HEK293 (cell line): ENCODE measurements at regions not wholly inside any gene's neighbourhood (a gene's known extent, or its start where the extent isn't known, plus 50 kb on each side); places are given as distances from the start of the nearest gene placed in this dataset.

Source experiments
- CTCF ChIA-PET: fragments of 350-600 bp; formaldehyde crosslinking; extraction: SDS; loops from one replicate; lab custom pipeline; 2021; ENCODE audit warnings: antibody characterized with exemption; lab: Yijun Ruan, JAX
- POLR2A ChIA-PET: fragments of 300-600 bp; formaldehyde crosslinking; extraction: SDS; loops from one replicate; lab custom pipeline; 2020; ENCODE audit warnings: antibody characterized with exemption, inconsistent platforms; lab: Yijun Ruan, JAX
- H3K27ac ChIP-seq: fragments of 200-500 bp; sonication (Bioruptor generic); 2 replicates; pipeline ENCODE4 v1.5.1; 2014; ENCODE audit warnings: low read depth, low read length, control low read depth, inconsistent platforms; ENCODE audit errors: extremely low read depth
- H3K36me3 ChIP-seq, 2 experiments: fragments of 200-500 bp in 1 of 2; sonication (Bioruptor generic) in 1 of 2; 1 replicate in 1 of 2; 2 replicates in 1 of 2; pipeline ENCODE4 v1.5.1; 2014 to 2017; ENCODE audit warnings: inconsistent platforms in 2 of 2, low read length in 2 of 2; ENCODE audit not compliant: control insufficient read depth in 2 of 2, insufficient read depth in 1 of 2
- H3K4me1 ChIP-seq: fragments of 200-500 bp; sonication (Bioruptor generic); 2 replicates; pipeline ENCODE4 v1.5.1; 2014; ENCODE audit warnings: mild to moderate bottlenecking, low read length, inconsistent platforms; ENCODE audit not compliant: control insufficient read depth, insufficient read depth
- H3K4me3 ChIP-seq: 2 replicates; pipeline ENCODE4 v1.5.1; 2011; ENCODE audit warnings: low read depth, mild to moderate bottlenecking, control low read depth, low read length, moderate library complexity
- H3K9me3 ChIP-seq: fragments of 200-500 bp; sonication (Bioruptor generic); 2 replicates; pipeline ENCODE4 v1.5.1; 2014; ENCODE audit warnings: low read depth, low read length, inconsistent platforms; ENCODE audit not compliant: control insufficient read depth, insufficient read depth
- GLIS1 ChIP-seq: fragments of 450-650 bp; formaldehyde crosslinking; IDR thresholded peaks from 2 replicates; pipeline ENCODE4 v1.5.1; 2016; ENCODE audit warnings: missing biosample characterization, missing genetic modification characterization
- MEIS1 ChIP-seq: sonication (generic); formaldehyde crosslinking; IDR thresholded peaks from 2 replicates; pipeline ENCODE4 v1.8.1; 2022; ENCODE audit warnings: missing genetic modification reagents, mild to moderate bottlenecking, borderline replicate concordance
- MYNN ChIP-seq: fragments of 450-650 bp; formaldehyde crosslinking; IDR thresholded peaks from 2 replicates; pipeline ENCODE4 v1.5.1; 2016; ENCODE audit warnings: missing biosample characterization, missing genetic modification characterization, borderline replicate concordance
- PRDM1 ChIP-seq: fragments of 450-650 bp; formaldehyde crosslinking; IDR thresholded peaks from 2 replicates; pipeline ENCODE4; 2016; ENCODE audit warnings: missing biosample characterization, missing genetic modification characterization
- SCRT1 ChIP-seq: fragments of 450-650 bp; formaldehyde crosslinking; IDR thresholded peaks from 2 replicates; pipeline ENCODE4 v1.5.1; 2016; ENCODE audit warnings: missing biosample characterization, missing genetic modification characterization, borderline replicate concordance
- SETDB1 ChIP-seq: IDR thresholded peaks from one replicate; pipeline ENCODE4 v1.6.1; 2017; ENCODE audit warnings: mild to moderate bottlenecking, low read length, moderate library complexity, mixed read lengths; ENCODE audit not compliant: insufficient read length
- SP7 ChIP-seq: fragments of 450-650 bp; formaldehyde crosslinking; IDR thresholded peaks from 2 replicates; pipeline ENCODE4 v1.5.1; 2016; ENCODE audit warnings: missing biosample characterization, missing genetic modification characterization
- ZBTB21 ChIP-seq: fragments of 450-650 bp; formaldehyde crosslinking; IDR thresholded peaks from 2 replicates; pipeline ENCODE4 v1.5.1; 2017; ENCODE audit warnings: missing biosample characterization, missing genetic modification characterization
- ZBTB8A ChIP-seq: fragments of 450-650 bp; formaldehyde crosslinking; IDR thresholded peaks from 2 replicates; pipeline ENCODE4 v1.5.1; 2016; ENCODE audit warnings: missing biosample characterization, missing genetic modification characterization
- ZNF112 ChIP-seq: fragments of 450-650 bp; formaldehyde crosslinking; IDR thresholded peaks from 2 replicates; pipeline ENCODE4 v1.5.0; 2017; ENCODE audit warnings: missing biosample characterization, missing genetic modification characterization
- ZNF19 ChIP-seq: fragments of 450-650 bp; formaldehyde crosslinking; IDR thresholded peaks from 2 replicates; pipeline ENCODE4; 2016; ENCODE audit warnings: missing biosample characterization, missing genetic modification characterization, low read depth
- ZNF292 ChIP-seq: fragments of 450-650 bp; formaldehyde crosslinking; IDR thresholded peaks from 2 replicates; pipeline ENCODE4 v1.5.1; 2016; ENCODE audit warnings: low read depth, missing biosample characterization, missing genetic modification characterization, borderline replicate concordance
- ZNF311 ChIP-seq: fragments of 450-650 bp; formaldehyde crosslinking; IDR thresholded peaks from 2 replicates; pipeline ENCODE4 v1.5.1; 2017; ENCODE audit warnings: missing biosample characterization, missing genetic modification characterization, borderline replicate concordance
- ZNF324 ChIP-seq: fragments of 450-650 bp; formaldehyde crosslinking; IDR thresholded peaks from 2 replicates; pipeline ENCODE4 v1.5.1; 2016; ENCODE audit warnings: missing biosample characterization, missing genetic modification characterization
- ZNF433 ChIP-seq: fragments of 450-650 bp; formaldehyde crosslinking; IDR thresholded peaks from 2 replicates; pipeline ENCODE4 v1.5.1; 2016; ENCODE audit warnings: missing biosample characterization, missing genetic modification characterization, low read depth
- ZNF48 ChIP-seq: fragments of 450-650 bp; formaldehyde crosslinking; IDR thresholded peaks from 2 replicates; pipeline ENCODE4 v1.5.1; 2016; ENCODE audit warnings: missing biosample characterization, missing genetic modification characterization
- ZNF701 ChIP-seq: fragments of 450-650 bp; formaldehyde crosslinking; IDR thresholded peaks from 2 replicates; pipeline ENCODE4 v1.5.1; 2016; ENCODE audit warnings: missing biosample characterization, missing genetic modification characterization
- ZNF791 ChIP-seq: fragments of 450-650 bp; formaldehyde crosslinking; IDR thresholded peaks from 2 replicates; pipeline ENCODE4 v1.5.1; 2016; ENCODE audit warnings: missing biosample characterization, missing genetic modification characterization
- TF ChIP-seq, protein P1 (sequence below): fragments of 450-650 bp; formaldehyde crosslinking; IDR thresholded peaks from 2 replicates; pipeline ENCODE4 v1.5.1; 2016; ENCODE audit warnings: missing biosample characterization, missing genetic modification characterization
- TF ChIP-seq, protein P2 (sequence below): fragments of 450-650 bp; formaldehyde crosslinking; IDR thresholded peaks from 2 replicates; pipeline ENCODE4 v1.5.1; 2017; ENCODE audit warnings: missing biosample characterization, missing genetic modification characterization
- TF ChIP-seq, protein P3 (sequence below): fragments of 450-650 bp; formaldehyde crosslinking; IDR thresholded peaks from 2 replicates; pipeline ENCODE4 v1.5.1; 2016; ENCODE audit warnings: missing biosample characterization, missing genetic modification characterization, borderline replicate concordance

DNA sequence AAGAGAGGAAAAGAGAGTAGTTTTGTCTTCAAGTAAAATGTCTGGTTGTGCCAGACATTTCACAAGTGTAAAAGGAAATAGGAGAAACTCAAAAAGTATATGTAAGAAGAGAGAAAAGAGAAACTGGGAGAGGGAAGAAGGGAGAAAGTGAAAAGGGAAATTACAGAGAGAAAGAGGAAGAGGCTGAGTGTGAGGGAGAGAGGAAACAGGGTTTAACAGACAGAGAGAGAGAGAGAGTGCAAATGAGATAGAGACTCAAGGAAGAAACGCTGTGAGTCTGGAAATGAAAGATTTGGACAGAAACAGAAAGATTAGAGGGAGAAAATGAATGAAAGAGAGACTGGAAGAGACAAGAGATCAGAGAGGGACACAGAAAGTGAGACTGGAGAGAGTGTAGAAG, 806.2 kb downstream of the PLA2G4A start:
- Histone ChIP-seq H3K4me3 (no peak overlapping the region), H3K36me3 (no peaks in the 10 kb centered on the region), H3K4me1 (no peaks in the 10 kb centered on the region), H3K27ac (no peak overlapping the region), H3K9me3 (no peaks in the 10 kb centered on the region)
- ChIA-PET CTCF (no interaction called here), POLR2A (no interaction called here)
- TF ChIP-seq ZBTB8A (tag by site-specific recombination) (no peak), ZNF19 (no peak), PRDM1 (peak; percentile 89)

DNA sequence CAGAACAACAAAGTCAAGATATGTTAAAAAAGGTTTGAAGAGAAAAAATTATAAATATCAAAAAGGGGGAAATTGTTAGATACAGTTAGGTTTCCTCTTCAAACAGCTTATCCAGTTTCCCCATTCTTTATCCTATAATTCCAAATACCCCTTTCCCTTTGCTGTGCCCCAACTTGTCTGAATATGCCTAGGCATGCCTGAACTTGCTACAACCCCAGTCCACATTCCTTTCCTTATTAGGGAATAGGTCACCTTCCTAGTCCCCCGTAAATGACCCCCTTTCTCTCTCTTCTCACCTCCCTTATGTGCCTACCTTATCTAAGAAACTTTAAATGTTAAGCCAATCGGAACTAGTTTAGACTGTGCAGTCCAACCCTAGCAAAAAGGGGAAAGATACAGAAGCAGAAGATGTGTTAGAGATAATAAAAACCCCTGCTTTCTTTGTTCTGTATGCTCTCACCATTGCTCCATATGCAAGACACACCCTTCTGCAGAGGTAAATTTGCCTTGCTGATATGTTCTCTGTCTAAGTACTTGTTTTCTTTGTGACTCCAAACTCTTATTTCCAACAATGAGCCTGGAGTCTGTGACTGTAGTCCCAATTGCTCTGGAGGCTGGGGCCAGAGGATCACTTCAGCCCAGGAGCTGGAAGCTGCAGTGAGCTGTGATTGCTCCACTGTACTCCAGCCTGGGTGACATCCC, 810.1 kb downstream of the PLA2G4A start:
- ChIA-PET POLR2A (no interaction called here), CTCF (interaction anchor here (0.6 kb wide), 1 partner anchor 13 kb away, joined by 3 read pairs; no protein-coding TSS in a partner anchor)
- H3K9me3 ChIP-seq = no peaks in the 10 kb centered on the region
- H3K27ac ChIP-seq = no peak overlapping the region
- no peaks in the 10 kb centered on the region for H3K4me1 ChIP-seq
- H3K4me3 ChIP-seq = no peak overlapping the region
- TF ChIP-seq SETDB1 (peak; percentile 69), ZBTB21 (tag by site-specific recombination) (no peak)
- TF ChIP-seq, all 188 proteins: peak for 1
- no peaks in the 10 kb centered on the region for H3K36me3 ChIP-seq

DNA sequence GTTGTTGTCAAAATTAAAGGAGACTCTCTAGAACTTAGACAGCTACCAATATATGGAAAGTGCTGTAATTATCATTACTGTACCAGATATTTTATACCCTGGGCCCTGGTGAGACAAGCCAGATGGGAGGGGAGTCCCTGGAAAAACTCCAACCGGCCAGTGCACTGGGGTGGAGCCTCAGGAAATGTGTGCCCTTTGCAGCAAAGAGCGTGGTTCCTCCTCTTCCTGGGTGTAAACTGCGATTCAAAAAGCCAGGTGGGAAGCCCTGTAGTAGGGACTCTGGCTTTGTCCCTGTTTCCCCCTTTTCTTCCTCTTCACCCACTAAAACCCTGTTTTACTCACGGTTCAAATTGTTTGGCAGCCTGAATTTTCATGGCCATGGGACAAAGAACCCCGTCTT, 812.3 kb downstream of the PLA2G4A start:
- Histone ChIP-seq H3K4me3 (no peak overlapping the region), H3K4me1 (no peaks in the 10 kb centered on the region), H3K27ac (no peak overlapping the region), H3K9me3 (no peaks in the 10 kb centered on the region), H3K36me3 (no peaks in the 10 kb centered on the region)
- ChIA-PET POLR2A (no interaction called here), CTCF (no interaction called here)
- TF ChIP-seq, protein P1, sequence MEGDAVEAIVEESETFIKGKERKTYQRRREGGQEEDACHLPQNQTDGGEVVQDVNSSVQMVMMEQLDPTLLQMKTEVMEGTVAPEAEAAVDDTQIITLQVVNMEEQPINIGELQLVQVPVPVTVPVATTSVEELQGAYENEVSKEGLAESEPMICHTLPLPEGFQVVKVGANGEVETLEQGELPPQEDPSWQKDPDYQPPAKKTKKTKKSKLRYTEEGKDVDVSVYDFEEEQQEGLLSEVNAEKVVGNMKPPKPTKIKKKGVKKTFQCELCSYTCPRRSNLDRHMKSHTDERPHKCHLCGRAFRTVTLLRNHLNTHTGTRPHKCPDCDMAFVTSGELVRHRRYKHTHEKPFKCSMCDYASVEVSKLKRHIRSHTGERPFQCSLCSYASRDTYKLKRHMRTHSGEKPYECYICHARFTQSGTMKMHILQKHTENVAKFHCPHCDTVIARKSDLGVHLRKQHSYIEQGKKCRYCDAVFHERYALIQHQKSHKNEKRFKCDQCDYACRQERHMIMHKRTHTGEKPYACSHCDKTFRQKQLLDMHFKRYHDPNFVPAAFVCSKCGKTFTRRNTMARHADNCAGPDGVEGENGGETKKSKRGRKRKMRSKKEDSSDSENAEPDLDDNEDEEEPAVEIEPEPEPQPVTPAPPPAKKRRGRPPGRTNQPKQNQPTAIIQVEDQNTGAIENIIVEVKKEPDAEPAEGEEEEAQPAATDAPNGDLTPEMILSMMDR = no peak
- TF ChIP-seq MYNN (tag by site-specific recombination) (no peak), ZNF311 (tag by site-specific recombination) (no peak), MEIS1 (CRISPR knock-in tag) (no peak), ZNF324 (tag by site-specific recombination) (no peak), ZNF112 (no peak), SCRT1 (no peak), ZNF433 (tag by site-specific recombination) (no peak)
- TF ChIP-seq, protein P2, sequence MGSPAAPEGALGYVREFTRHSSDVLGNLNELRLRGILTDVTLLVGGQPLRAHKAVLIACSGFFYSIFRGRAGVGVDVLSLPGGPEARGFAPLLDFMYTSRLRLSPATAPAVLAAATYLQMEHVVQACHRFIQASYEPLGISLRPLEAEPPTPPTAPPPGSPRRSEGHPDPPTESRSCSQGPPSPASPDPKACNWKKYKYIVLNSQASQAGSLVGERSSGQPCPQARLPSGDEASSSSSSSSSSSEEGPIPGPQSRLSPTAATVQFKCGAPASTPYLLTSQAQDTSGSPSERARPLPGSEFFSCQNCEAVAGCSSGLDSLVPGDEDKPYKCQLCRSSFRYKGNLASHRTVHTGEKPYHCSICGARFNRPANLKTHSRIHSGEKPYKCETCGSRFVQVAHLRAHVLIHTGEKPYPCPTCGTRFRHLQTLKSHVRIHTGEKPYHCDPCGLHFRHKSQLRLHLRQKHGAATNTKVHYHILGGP (tag by site-specific recombination) = no peak

DNA sequence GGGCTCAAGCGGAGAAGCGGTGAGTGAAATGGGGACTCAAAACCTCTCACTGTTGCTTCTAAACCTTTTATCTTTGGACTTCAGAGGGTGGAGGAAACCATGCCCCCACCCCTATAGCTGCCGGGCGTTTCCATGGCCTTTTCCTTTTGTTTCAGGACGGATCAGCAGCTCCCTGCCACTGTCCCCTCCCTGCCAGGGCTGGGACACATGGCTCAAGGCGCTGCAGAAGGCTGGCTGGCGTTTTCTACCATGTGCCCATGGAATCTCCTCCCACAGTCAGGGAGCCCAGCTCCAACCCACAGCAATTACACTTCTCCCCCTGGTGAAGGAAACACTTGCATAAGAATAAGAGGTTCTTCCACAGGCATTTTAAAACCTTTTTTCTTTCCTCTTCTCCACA, 812.7 kb downstream of the PLA2G4A start:
- CTCF ChIA-PET = no interaction called here
- Histone ChIP-seq H3K27ac (no peak overlapping the region), H3K4me3 (no peak overlapping the region), H3K9me3 (no peaks in the 10 kb centered on the region), H3K36me3 (no peaks in the 10 kb centered on the region), H3K4me1 (no peaks in the 10 kb centered on the region)
- POLR2A ChIA-PET = no interaction called here
- TF ChIP-seq ZNF48 = no peak
- TF ChIP-seq ZNF292 (tag by site-specific recombination) = no peak
- no peak for TF ChIP-seq ZNF701
- TF ChIP-seq GLIS1 (tag by site-specific recombination) = no peak
- no peak for TF ChIP-seq ZNF791
- TF ChIP-seq, protein P3, sequence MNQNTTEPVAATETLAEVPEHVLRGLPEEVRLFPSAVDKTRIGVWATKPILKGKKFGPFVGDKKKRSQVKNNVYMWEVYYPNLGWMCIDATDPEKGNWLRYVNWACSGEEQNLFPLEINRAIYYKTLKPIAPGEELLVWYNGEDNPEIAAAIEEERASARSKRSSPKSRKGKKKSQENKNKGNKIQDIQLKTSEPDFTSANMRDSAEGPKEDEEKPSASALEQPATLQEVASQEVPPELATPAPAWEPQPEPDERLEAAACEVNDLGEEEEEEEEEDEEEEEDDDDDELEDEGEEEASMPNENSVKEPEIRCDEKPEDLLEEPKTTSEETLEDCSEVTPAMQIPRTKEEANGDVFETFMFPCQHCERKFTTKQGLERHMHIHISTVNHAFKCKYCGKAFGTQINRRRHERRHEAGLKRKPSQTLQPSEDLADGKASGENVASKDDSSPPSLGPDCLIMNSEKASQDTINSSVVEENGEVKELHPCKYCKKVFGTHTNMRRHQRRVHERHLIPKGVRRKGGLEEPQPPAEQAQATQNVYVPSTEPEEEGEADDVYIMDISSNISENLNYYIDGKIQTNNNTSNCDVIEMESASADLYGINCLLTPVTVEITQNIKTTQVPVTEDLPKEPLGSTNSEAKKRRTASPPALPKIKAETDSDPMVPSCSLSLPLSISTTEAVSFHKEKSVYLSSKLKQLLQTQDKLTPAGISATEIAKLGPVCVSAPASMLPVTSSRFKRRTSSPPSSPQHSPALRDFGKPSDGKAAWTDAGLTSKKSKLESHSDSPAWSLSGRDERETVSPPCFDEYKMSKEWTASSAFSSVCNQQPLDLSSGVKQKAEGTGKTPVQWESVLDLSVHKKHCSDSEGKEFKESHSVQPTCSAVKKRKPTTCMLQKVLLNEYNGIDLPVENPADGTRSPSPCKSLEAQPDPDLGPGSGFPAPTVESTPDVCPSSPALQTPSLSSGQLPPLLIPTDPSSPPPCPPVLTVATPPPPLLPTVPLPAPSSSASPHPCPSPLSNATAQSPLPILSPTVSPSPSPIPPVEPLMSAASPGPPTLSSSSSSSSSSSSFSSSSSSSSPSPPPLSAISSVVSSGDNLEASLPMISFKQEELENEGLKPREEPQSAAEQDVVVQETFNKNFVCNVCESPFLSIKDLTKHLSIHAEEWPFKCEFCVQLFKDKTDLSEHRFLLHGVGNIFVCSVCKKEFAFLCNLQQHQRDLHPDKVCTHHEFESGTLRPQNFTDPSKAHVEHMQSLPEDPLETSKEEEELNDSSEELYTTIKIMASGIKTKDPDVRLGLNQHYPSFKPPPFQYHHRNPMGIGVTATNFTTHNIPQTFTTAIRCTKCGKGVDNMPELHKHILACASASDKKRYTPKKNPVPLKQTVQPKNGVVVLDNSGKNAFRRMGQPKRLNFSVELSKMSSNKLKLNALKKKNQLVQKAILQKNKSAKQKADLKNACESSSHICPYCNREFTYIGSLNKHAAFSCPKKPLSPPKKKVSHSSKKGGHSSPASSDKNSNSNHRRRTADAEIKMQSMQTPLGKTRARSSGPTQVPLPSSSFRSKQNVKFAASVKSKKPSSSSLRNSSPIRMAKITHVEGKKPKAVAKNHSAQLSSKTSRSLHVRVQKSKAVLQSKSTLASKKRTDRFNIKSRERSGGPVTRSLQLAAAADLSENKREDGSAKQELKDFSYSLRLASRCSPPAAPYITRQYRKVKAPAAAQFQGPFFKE (tag by site-specific recombination) = no peak
- no peak for TF ChIP-seq SP7 (tag by site-specific recombination)
